H9 (cell line): ENCODE measurements at regions not wholly inside any gene's neighbourhood (a gene's known extent, or its start where the extent isn't known, plus 50 kb on each side); places are given as distances from the start of the nearest gene placed in this dataset.

Experiments used
- DNase-seq: peaks from one replicate; pipeline ENCODE4 v3.0.0-alpha.2; 2017
- H2AFZ ChIP-seq: one replicate; pipeline ENCODE4 v1.6.1; 2013; ENCODE audit warnings: mild to moderate bottlenecking, low read length, control low read depth, moderate library complexity
- H2AK5ac ChIP-seq: 2 replicates; pipeline ENCODE4 v1.6.1; 2013; ENCODE audit warnings: low read length, control low read depth, mixed read lengths; ENCODE audit not compliant: insufficient read length
- H2BK120ac ChIP-seq: one replicate; pipeline ENCODE4 v1.6.1; 2013; ENCODE audit warnings: low read depth, mild to moderate bottlenecking, low read length, control low read depth, inconsistent platforms; ENCODE audit not compliant: poor library complexity, severe bottlenecking
- H2BK12ac ChIP-seq: 2 replicates; pipeline ENCODE4 v1.6.1; 2013; ENCODE audit warnings: low read length, control low read depth, mixed read lengths, low read depth; ENCODE audit not compliant: insufficient read length
- H2BK15ac ChIP-seq: 2 replicates; pipeline ENCODE4 v1.6.1; 2013; ENCODE audit warnings: low read depth, low read length, control low read depth
- H2BK20ac ChIP-seq: one replicate; pipeline ENCODE4 v1.6.1; 2013; ENCODE audit warnings: low read depth, mild to moderate bottlenecking, low read length, control low read depth, inconsistent platforms; ENCODE audit not compliant: poor library complexity, severe bottlenecking
- H2BK5ac ChIP-seq: 2 replicates; pipeline ENCODE4 v1.6.1; 2013; ENCODE audit warnings: low read length, control low read depth, mixed read lengths; ENCODE audit not compliant: insufficient read length
- H3K14ac ChIP-seq: 2 replicates; pipeline ENCODE4 v1.6.1; 2013; ENCODE audit warnings: low read length, control low read depth; ENCODE audit not compliant: insufficient read depth
- H3K18ac ChIP-seq: 2 replicates; pipeline ENCODE4 v1.6.1; 2013; ENCODE audit warnings: low read depth, mild to moderate bottlenecking, mixed read lengths, low read length, control low read depth; ENCODE audit not compliant: insufficient read length
- H3K23ac ChIP-seq: 2 replicates; pipeline ENCODE4 v1.6.1; 2013; ENCODE audit warnings: low read length, control low read depth, mixed read lengths, low read depth; ENCODE audit not compliant: insufficient read length
- H3K23me2 ChIP-seq: 2 replicates; pipeline ENCODE4 v1.6.1; 2013; ENCODE audit warnings: low read depth, mild to moderate bottlenecking, mixed read lengths, low read length, control low read depth; ENCODE audit not compliant: insufficient read length, poor library complexity, severe bottlenecking
- H3K27ac ChIP-seq: 2 replicates; pipeline ENCODE4 v1.5.1; 2013; ENCODE audit warnings: low read length, control low read depth, mixed read lengths, low read depth; ENCODE audit not compliant: insufficient read length
- H3K27me3 ChIP-seq: 2 replicates; pipeline ENCODE4 v1.6.1; 2013; ENCODE audit warnings: low read length, control low read depth, inconsistent platforms; ENCODE audit not compliant: insufficient read depth
- H3K4ac ChIP-seq: 2 replicates; pipeline ENCODE4 v1.6.1; 2013; ENCODE audit warnings: low read depth, mild to moderate bottlenecking, control low read depth, inconsistent platforms, low read length, moderate library complexity
- H3K4me1 ChIP-seq: 2 replicates; pipeline ENCODE4 v1.6.1; 2013; ENCODE audit warnings: low read length, control low read depth, inconsistent platforms; ENCODE audit not compliant: insufficient read depth
- H3K4me2 ChIP-seq: 2 replicates; pipeline ENCODE4 v1.6.1; 2013; ENCODE audit warnings: low read length, control low read depth, mixed read lengths; ENCODE audit not compliant: insufficient read length, insufficient read depth
- H3K56ac ChIP-seq: 2 replicates; pipeline ENCODE4 v1.6.1; 2013; ENCODE audit warnings: low read depth, mild to moderate bottlenecking, mixed read lengths, low read length, control low read depth; ENCODE audit not compliant: insufficient read length
- H3K79me1 ChIP-seq: 2 replicates; pipeline ENCODE4 v1.6.1; 2013; ENCODE audit warnings: low read depth, mild to moderate bottlenecking, moderate library complexity, low read length, control low read depth, inconsistent platforms; ENCODE audit not compliant: insufficient read depth, poor library complexity, severe bottlenecking
- H3K79me2 ChIP-seq: 2 replicates; pipeline ENCODE4 v1.6.1; 2013; ENCODE audit warnings: low read length, control low read depth, inconsistent platforms; ENCODE audit not compliant: insufficient read depth
- H3K9ac ChIP-seq: 2 replicates; pipeline ENCODE4 v1.6.1; 2013; ENCODE audit warnings: low read length, control low read depth, mixed read lengths; ENCODE audit not compliant: insufficient read length; ENCODE audit errors: extremely low read depth
- H3K9me3 ChIP-seq: one replicate; pipeline ENCODE4 v1.6.1; 2013; ENCODE audit warnings: low read depth, low read length, inconsistent platforms; ENCODE audit not compliant: control insufficient read depth
- H3T11ph ChIP-seq: one replicate; pipeline ENCODE4 v1.6.1; 2013; ENCODE audit warnings: mild to moderate bottlenecking, low read length, control low read depth, inconsistent platforms
- H4K20me1 ChIP-seq: one replicate; pipeline ENCODE4 v1.6.1; 2013; ENCODE audit not compliant: control insufficient read depth, insufficient read length, insufficient read depth
- H4K5ac ChIP-seq: 2 replicates; pipeline ENCODE4 v1.6.1; 2013; ENCODE audit warnings: low read depth, mild to moderate bottlenecking, mixed read lengths, low read length, control low read depth; ENCODE audit not compliant: insufficient read length
- H4K8ac ChIP-seq: replicated peaks from 2 replicates; pipeline ENCODE4 v1.6.1; 2013; ENCODE audit warnings: low read length, control low read depth, mixed read lengths, low read depth; ENCODE audit not compliant: insufficient read length
- H4K91ac ChIP-seq: 2 replicates; pipeline ENCODE4 v1.6.1; 2013; ENCODE audit warnings: low read depth, mild to moderate bottlenecking, moderate library complexity, mixed read lengths, low read length, control low read depth; ENCODE audit not compliant: insufficient read length
- H3K27ac Mint-ChIP-seq, 3 experiments: 2 replicates in 2 of 3; 3 replicates in 1 of 3; pipeline ENCODE4 v1.8.0; 2020 to 2021; ENCODE audit warnings: mixed read lengths in 3 of 3, mild to moderate bottlenecking in 1 of 3, moderate library complexity in 1 of 3
- H3K27me3 Mint-ChIP-seq: 2 replicates; pipeline ENCODE4 v1.8.0; 2021; ENCODE audit warnings: low read depth, mild to moderate bottlenecking, moderate library complexity, mixed read lengths
- H3K36me3 Mint-ChIP-seq, 3 experiments: 2 replicates in 2 of 3; 3 replicates in 1 of 3; pipeline ENCODE4 v1.8.0; 2020 to 2021; ENCODE audit warnings: low read depth in 3 of 3, mixed read lengths in 3 of 3; ENCODE audit not compliant: insufficient read depth in 1 of 3
- H3K4me1 Mint-ChIP-seq, 2 experiments: 2 replicates each; pipeline ENCODE4 v1.8.0; 2020; ENCODE audit warnings: mixed read lengths in 2 of 2
- H3K4me3 Mint-ChIP-seq, 2 experiments: 2 replicates in 1 of 2; 3 replicates in 1 of 2; pipeline ENCODE4 v1.8.0; 2020 to 2021; ENCODE audit warnings: mild to moderate bottlenecking in 2 of 2, mixed read lengths in 2 of 2, moderate library complexity in 1 of 2
- H3K9me3 Mint-ChIP-seq, 2 experiments: 2 replicates in 1 of 2; 3 replicates in 1 of 2; pipeline ENCODE4 v1.8.0; 2020; ENCODE audit warnings: mild to moderate bottlenecking in 2 of 2, mixed read lengths in 2 of 2, moderate library complexity in 1 of 2
- CTCF ChIP-seq: fragments of 200-600 bp; sonication (generic); conservative IDR thresholded peaks from 3 replicates; pipeline ENCODE4 v1.8.0; 2021; ENCODE audit warnings: antibody characterized with exemption, mild to moderate bottlenecking
- WGBS: extraction: QIAGEN DNeasy Blood & Tissue Kit; methylation state at CpG from one replicate; pipeline ENCODE4 v1.1.7; 2013; ENCODE audit warnings: missing lambda C conversion rate, low lambda C conversion rate, mixed read lengths; ENCODE audit not compliant: insufficient read length; ENCODE audit errors: extremely low coverage; 5-methylcytosine and 5-hydroxymethylcytosine counted together

GRCh38 chr9:104009826-104010225 is 84.3 kb upstream of the SMC2 start:
- Mint-ChIP-seq H3K9me3 (no peaks in the 10 kb centered on the region), H3K4me3 (no peak overlapping the region), H3K27ac (peak overlapping the region in 1 of 3 experiments; percentile 70; a peak in 1 of 7 replicates), H3K4me1 (no peaks in the 10 kb centered on the region), H3K27me3 (no peaks in the 10 kb centered on the region), H3K36me3 (no peaks in the 10 kb centered on the region)
- H2BK12ac ChIP-seq = no peak overlapping the region
- H3K4me2 ChIP-seq = no peak overlapping the region
- no peak overlapping the region for H3K4ac ChIP-seq
- H2AFZ ChIP-seq = no peak overlapping the region
- no CpG with 5 or more reads among the region's 3 CpGs for WGBS
- no peak overlapping the region for H4K5ac ChIP-seq
- H3T11ph ChIP-seq = no peak overlapping the region
- H3K27me3 ChIP-seq = no peaks in the 10 kb centered on the region
- H2BK120ac ChIP-seq = no peak overlapping the region
- H2BK20ac ChIP-seq = no peak overlapping the region
- H4K8ac ChIP-seq = no peak overlapping the region
- no peak overlapping the region for H3K56ac ChIP-seq
- no peak overlapping the region for H3K27ac ChIP-seq
- no peak overlapping the region for H3K23ac ChIP-seq
- no peaks in the 10 kb centered on the region for H3K79me2 ChIP-seq
- H2AK5ac ChIP-seq = no peak overlapping the region
- no peaks in the 10 kb centered on the region for H3K79me1 ChIP-seq
- no peak overlapping the region for H2BK15ac ChIP-seq
- no peaks in the 10 kb centered on the region for H4K20me1 ChIP-seq
- no peaks in the 10 kb centered on the region for H3K23me2 ChIP-seq
- H3K18ac ChIP-seq = no peak overlapping the region
- H3K9me3 ChIP-seq = no peaks in the 10 kb centered on the region
- H4K91ac ChIP-seq = no peak overlapping the region
- no peak overlapping the region for H2BK5ac ChIP-seq
- no peak overlapping the region for H3K9ac ChIP-seq
- H3K4me1 ChIP-seq = no peaks in the 10 kb centered on the region
- no peak overlapping the region for H3K14ac ChIP-seq
- TF ChIP-seq CTCF = no peak
- no peak for DNase-seq
